ENCODE measurements at regions not wholly inside any gene's neighbourhood (a gene's known extent, or its start where the extent isn't known, plus 50 kb on each side); places are given as distances from the start of the nearest gene placed in this dataset.

DNA sequence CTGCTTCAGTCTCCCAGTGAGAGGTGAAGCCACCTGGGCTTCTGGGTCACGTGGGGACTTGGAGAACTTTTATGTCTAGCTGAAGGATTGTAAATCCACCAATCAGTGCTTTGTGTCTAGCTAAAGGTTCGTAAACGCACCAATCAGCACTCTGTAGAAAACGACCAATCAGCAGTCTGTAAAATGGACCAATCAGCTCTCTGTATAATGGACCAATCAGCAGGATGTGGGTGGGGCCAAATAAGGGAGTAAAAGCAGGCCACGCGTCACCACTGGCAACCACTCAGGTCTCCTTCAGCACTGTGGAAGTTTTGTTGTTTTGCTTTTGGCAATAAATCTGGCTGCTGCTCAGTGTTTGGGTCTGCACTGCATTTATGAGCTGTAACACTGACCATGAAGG lies 69.1 kb upstream of the NREP start:
- TF ChIP-seq, protein P1, sequence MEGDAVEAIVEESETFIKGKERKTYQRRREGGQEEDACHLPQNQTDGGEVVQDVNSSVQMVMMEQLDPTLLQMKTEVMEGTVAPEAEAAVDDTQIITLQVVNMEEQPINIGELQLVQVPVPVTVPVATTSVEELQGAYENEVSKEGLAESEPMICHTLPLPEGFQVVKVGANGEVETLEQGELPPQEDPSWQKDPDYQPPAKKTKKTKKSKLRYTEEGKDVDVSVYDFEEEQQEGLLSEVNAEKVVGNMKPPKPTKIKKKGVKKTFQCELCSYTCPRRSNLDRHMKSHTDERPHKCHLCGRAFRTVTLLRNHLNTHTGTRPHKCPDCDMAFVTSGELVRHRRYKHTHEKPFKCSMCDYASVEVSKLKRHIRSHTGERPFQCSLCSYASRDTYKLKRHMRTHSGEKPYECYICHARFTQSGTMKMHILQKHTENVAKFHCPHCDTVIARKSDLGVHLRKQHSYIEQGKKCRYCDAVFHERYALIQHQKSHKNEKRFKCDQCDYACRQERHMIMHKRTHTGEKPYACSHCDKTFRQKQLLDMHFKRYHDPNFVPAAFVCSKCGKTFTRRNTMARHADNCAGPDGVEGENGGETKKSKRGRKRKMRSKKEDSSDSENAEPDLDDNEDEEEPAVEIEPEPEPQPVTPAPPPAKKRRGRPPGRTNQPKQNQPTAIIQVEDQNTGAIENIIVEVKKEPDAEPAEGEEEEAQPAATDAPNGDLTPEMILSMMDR (IDR thresholded peaks at IDR 0.05), result no peak
- no peak for TF ChIP-seq POLR2A (IDR thresholded peaks at IDR 0.05)
- TF ChIP-seq POLR2AphosphoS5 (IDR thresholded peaks at IDR 0.05), result no peak
